Psoas muscle (tissue), 7 donors: ENCODE measurements at regions not wholly inside any gene's neighbourhood (a gene's known extent, or its start where the extent isn't known, plus 50 kb on each side); places are given as distances from the start of the nearest gene placed in this dataset.

Experiments
- ATAC-seq, 4 donors: fragments of 200-7000 bp; cut with Tn5 transposase; one replicate each; pipeline ENCODE4 v1.9.1; 2020; ENCODE audit warnings: moderate library complexity in 3 of 4, mild to moderate bottlenecking in 2 of 4
- DNase-seq, 2 donors: peaks; one replicate each; pipeline ENCODE4 v3.0.0-alpha.2; 2020
- H3K27ac ChIP-seq: fragments of 200-600 bp; one replicate; pipeline ENCODE4 v1.8.0; 2022
- H3K27me3 ChIP-seq, 3 donors: fragments of 200-600 bp in 1 of 3; one replicate each; pipeline versions ENCODE4 v1.6.1 to v1.8.0; 2013 to 2022; ENCODE audit warnings: low read length in 2 of 3, mild to moderate bottlenecking in 2 of 3, moderate library complexity in 1 of 3; ENCODE audit not compliant: insufficient read depth in 3 of 3
- H3K36me3 ChIP-seq, 2 donors: fragments of 200-600 bp in 1 of 2; one replicate each; pipeline versions ENCODE4 v1.6.1 to v1.8.0; 2013 to 2022; ENCODE audit warnings: low read depth in 1 of 2, mild to moderate bottlenecking in 1 of 2, moderate library complexity in 1 of 2; ENCODE audit not compliant: insufficient read depth in 1 of 2
- H3K4me1 ChIP-seq: fragments of 200-600 bp; one replicate; pipeline ENCODE4 v1.8.0; 2022
- H3K4me3 ChIP-seq: fragments of 200-600 bp; one replicate; pipeline ENCODE4 v1.8.0; 2022; ENCODE audit warnings: mild to moderate bottlenecking
- H3K9me3 ChIP-seq: fragments of 200-600 bp; one replicate; pipeline ENCODE4 v1.8.0; 2022
- CTCF ChIP-seq: fragments of 200-600 bp; IDR thresholded peaks from one replicate; pipeline ENCODE4 v1.8.0; 2022; ENCODE audit warnings: antibody characterized with exemption
- WGBS, 3 donors: extraction: QIAGEN DNeasy Blood & Tissue Kit; methylation state at CpG; one replicate each; pipeline versions ENCODE4 v1.1.6 to v1.1.7; 2013; 5-methylcytosine and 5-hydroxymethylcytosine counted together
- intact Hi-C, 2 donors: fragments of 100-400 bp; cut with DNase I; formaldehyde crosslinking; loops; one replicate each; pipeline versions ENCODE4 v1.11.0 to v1.14.2; 2022
- donor health status: healthy with polysubstance abuse.
- donor health status: DM: no; HTN: no; CAD: no; lungs with moderate emphysema.
- donor health status: Bipolar disorder and iron deficiency.
- donor health status: healthy.
- donor health status: DM: yes; HTN: yes; CAD: no.
- donor health status: DM: no; HTN: no; CAD: no.
- donor health status: DM: yes; HTN: yes; CAD: no.

- DNase-seq (no peak), ATAC-seq (no peak)
- no peaks in the 10 kb centered on the region for H3K4me1 ChIP-seq
- WGBS, 3 donors: 93 to 96% (median 95%) methylated on average over 2 of the region's 2 CpGs
- H3K36me3 ChIP-seq: no peaks in the 10 kb centered on the region
- H3K27me3 ChIP-seq: no peaks in the 10 kb centered on the region
- no peaks in the 10 kb centered on the region for H3K9me3 ChIP-seq
- intact Hi-C loops: no loop called here
- no peak overlapping the region for H3K4me3 ChIP-seq
- TF ChIP-seq CTCF: no peak
- H3K27ac ChIP-seq: no peak overlapping the region
Observed at GRCh38 chr14:45819107-45819506, 566.1 kb upstream of the MIS18BP1 start.

- H3K27me3 ChIP-seq: no peaks in the 10 kb centered on the region
- intact Hi-C loops: no loop called here
- no peaks in the 10 kb centered on the region for H3K36me3 ChIP-seq
- ATAC-seq (no peak), DNase-seq (no peak)
- H3K9me3 ChIP-seq: no peaks in the 10 kb centered on the region
- TF ChIP-seq CTCF: no peak
- no peak overlapping the region for H3K27ac ChIP-seq
- no peak overlapping the region for H3K4me3 ChIP-seq
- no peaks in the 10 kb centered on the region for H3K4me1 ChIP-seq
- 20 to 42% (median 32%) methylated on average over 2 of the region's 2 CpGs for WGBS, 3 donors
Observed at GRCh38 chr14:45811155-45811554, 558.2 kb upstream of the MIS18BP1 start.

GRCh38 chr14:45810152-45810872 is 557.3 kb upstream of the MIS18BP1 start:
- ATAC-seq: no peak
- TF ChIP-seq CTCF: no peak
- no peak overlapping the region for H3K4me3 ChIP-seq
- DNase-seq: no peak
- H3K27ac ChIP-seq: no peak overlapping the region
- WGBS, 3 donors: 28 to 35% (median 28%) methylated on average over 3 of the region's 3 CpGs
- H3K36me3 ChIP-seq: no peaks in the 10 kb centered on the region
- intact Hi-C loops: no loop called here
- no peaks in the 10 kb centered on the region for H3K9me3 ChIP-seq
- H3K4me1 ChIP-seq: no peaks in the 10 kb centered on the region
- no peaks in the 10 kb centered on the region for H3K27me3 ChIP-seq

- H3K4me3 ChIP-seq: no peak overlapping the region
- DNase-seq: no peak
- H3K4me1 ChIP-seq: no peaks in the 10 kb centered on the region
- H3K36me3 ChIP-seq: no peaks in the 10 kb centered on the region
- no peaks in the 10 kb centered on the region for H3K27me3 ChIP-seq
- peak in 1 of 4 donors; percentile 55 for ATAC-seq
- TF ChIP-seq CTCF: no peak
- no peak overlapping the region for H3K27ac ChIP-seq
- intact Hi-C loops: no loop called here
- 36 to 48% (median 44%) methylated on average over 5 of the region's 5 CpGs for WGBS, 3 donors
- H3K9me3 ChIP-seq: no peaks in the 10 kb centered on the region
Observed at GRCh38 chr14:45807178-45807899, 554.3 kb upstream of the MIS18BP1 start.
